Renal cortex interstitium (tissue), 11 donors: ENCODE measurements at regions not wholly inside any gene's neighbourhood (a gene's known extent, or its start where the extent isn't known, plus 50 kb on each side); places are given as distances from the start of the nearest gene placed in this dataset.

Source experiments
- DNase-seq, 11 donors: peaks; one replicate each; pipeline ENCODE4 v3.0.0-alpha.2; 2013; ENCODE audit warnings: low read depth in 9 of 11, low spot score in 4 of 11; ENCODE audit errors: extremely low read depth in 1 of 11

DNA sequence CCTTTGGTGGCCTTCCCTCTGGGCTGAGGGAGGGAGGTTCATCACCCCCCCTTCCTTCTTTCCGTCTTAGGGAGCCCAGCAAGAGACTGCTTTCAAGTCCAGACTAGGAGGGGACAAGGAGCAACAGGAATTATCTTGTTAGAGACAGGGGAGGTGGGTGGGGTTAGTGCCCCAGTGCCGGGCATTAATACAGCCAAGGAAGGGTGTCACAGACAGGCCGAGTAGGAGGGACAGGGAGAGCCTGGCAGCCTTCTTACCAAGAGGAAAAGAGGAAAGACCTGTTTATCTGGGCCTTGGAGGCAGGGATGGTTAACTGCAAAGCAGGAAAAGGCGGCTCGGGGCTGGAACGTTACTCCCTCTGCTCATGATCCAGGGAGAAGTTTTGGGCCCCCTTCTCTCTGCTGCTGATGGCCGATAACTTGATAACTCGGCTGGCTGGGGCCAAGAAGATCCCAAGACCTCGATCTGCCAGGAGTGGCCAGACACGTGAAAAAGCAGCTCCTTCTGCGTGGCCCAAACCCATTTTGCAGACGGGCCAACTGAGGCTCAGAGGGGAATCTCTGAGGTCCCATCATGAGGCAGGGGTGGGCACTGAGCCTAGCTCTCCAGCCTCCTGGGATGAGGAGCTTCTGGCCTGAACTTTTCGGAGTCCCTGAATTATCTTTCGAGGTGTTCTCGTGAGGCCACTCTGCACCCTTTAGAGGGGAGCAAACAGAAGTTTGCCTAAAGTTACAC lies 79.3 kb downstream of the PTPRS start:
- DNase-seq, result no peak

DNA sequence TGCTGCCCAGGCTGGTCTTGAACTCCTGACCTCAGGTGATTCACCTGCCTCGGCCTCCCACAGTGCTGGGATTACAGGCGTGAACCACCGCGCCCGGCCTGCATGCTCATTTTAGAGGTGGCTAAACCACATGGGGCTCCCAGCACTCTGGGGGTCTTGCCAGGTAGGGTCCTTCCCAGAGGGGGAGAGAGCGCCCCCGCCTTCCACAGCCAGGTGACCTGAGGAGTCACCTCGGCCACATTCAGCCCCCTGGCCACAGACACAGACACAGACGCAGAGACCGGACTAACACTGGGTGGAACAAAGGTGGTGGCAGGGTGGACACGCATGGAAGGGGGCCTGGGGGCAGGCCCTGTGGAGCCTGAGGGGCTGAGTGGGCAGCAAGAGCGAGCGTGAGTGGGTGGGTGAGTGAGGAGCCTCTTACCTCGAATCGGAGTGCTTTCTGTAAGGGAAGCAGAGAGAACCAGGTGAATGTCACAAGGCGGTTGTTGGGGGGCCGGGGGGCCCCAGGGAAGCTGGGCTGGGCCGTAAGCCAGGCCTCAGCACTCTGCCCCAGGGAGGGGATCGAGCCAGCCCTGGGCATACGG lies 80.1 kb downstream of the PTPRS start:
- DNase-seq, result no peak

DNA sequence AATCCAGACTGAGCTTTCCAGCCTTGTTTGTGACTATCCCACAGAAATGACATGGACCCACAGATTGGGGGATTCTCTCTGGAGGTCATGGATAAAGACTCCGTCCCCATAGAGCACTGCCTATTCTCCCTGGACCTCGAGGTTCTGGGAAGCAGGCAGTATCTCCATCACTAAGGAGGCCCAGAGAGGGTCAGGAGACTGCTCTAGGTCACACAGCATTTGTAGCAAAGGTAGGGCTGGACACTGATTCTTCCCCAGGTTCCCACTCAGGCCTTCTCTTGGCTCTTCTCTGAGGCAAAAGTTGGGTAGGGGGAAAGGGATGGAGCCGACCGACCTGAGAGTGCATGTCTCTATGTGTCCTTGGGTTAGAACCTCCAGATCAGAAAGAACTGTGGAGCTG lies 80.9 kb downstream of the PTPRS start:
- no peak for DNase-seq

DNA sequence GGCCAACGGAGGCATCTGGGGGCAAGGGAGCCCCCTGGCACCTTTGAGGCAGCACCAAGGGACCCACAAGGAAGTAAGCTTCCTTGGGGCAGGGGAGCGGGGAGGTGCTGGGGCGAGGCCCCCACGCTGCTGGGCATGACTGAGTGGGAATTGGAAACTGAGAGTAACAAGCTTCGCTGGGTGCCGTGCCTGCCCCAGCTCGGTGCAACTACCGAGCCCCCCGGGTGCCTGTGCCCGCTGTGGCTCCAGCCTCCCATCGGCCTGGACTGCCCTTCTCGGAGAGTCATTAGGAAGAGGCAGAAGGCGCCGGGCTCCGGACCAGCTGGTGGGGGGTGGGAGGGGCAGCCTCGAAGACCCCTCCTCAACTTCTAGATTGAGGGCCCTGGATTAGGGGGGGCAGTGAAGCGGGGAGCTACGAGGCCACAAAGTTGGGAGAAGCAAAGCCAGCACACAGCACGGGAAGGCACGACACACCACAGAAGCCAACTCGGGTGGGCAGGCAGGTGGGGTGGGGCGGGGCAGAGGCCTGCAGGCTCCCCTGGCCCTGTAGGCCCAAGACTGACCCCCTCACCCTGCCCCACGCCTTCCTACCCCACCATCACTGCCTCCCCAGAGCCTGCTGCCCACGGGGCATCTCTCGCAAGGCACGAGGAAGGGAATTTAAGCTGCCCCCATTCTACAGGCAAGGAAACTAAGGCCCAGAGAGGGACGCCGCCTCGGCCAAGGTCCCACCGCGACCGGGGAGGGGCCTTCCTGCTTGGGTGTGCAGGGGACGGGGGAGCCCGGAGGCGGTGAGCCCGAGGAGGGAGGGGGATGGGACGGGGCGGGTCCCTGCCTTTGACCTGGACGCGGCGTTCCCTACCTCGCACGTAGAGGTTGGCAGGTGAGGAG lies 83.2 kb downstream of the PTPRS start:
- no peak for DNase-seq

DNA sequence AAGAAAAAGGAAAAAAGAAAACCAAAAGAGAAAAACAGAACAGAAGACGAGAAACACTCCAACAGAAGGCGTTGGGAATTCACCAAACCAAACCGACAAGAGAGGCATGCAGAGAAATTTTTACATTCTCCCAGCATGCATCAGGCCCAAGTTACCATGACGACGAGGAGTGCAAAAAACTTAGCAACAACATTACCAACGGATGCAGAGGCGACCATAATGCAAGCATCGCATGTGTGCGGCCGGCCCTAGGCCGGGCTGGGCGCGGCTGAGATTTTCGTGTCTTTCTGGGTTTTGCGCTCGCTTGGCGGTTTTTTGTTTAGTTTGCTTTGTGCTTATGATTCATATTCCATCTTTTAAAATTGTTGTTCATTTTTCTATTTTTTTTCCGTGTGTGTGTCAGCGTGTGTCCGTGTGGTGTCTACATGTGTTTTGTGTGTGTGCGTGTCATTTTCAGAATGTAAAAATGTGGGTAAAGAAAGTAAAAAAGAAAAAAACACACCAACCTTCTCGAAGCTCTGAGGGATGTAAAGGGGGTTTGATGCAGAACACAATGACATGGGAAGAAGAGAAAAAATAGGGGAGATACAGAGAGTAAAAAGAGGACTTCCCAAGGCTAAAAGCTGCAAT lies 84.9 kb downstream of the PTPRS start:
- no peak for DNase-seq

DNA sequence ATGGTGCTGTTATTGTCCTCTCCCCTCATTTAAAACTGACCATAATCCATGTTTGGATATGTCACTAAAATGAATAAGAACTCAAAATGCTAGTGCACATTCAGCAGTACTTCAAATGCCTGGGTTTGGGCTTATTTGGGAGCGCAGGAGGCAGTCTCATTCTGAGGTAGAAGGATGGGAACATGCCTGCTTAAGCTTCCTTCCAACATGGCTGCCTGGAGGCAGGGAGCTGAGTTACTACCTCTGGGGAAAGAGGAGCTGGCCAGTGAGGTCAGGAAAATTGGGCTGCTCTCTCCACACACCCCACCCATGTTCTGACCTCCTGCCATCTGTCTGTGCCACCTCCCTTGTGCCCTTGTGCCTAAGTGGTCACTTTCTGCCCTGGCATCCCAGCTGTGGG lies 85.7 kb downstream of the PTPRS start:
- DNase-seq, result no peak

DNA sequence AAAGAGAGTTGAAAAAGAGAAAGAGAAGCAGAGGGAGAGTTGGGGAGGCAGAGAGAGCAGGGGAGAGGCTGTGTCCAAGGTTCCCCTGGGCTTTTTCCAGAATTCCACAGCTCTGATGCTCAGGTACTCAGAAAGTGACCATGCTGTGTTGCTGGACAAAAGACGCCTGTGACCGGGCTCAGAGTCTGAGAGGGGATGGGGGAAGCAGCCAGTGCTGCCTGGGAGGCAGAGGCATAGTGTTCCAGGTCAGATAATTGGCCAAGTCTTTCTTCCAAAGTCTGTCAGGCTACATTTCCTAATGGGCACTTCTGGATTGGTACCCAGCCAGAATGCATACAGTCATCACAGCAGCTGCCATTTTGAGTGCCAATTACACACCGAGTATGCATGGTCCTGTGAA lies 86.1 kb downstream of the PTPRS start:
- no peak for DNase-seq

DNA sequence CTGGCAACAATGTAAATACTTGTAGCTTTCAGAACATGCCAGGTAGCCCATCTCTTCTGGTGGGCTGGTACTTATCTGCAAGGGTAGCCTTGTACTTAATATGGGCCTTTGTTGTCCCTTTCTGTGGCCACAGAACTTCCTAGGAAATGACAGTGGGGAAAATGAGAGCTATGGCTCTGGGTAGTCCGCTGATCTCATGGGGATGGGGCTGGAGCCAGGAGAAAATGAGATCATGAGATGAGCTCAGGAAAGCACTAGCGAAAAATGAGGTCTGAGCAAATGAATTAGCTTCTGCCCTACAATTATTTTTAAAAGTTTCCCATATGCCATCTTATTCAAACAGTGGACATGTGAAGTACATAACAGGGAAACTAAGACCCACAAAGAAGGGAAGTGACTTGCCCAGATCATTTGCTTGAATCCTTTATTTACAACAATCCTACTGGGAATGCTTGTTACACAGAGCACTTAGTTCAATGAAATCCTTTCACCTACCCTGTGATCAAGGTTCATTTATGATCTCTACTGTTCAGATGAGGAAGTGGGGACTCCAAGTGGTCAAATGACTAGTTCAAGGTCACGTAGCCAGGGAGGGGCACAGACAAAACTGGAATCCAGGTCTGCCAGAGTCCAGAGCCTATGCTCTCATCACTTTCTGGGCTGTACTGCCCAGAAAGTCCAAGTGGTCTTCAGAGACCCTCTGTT lies 87.1 kb downstream of the PTPRS start:
- DNase-seq, result no peak

DNA sequence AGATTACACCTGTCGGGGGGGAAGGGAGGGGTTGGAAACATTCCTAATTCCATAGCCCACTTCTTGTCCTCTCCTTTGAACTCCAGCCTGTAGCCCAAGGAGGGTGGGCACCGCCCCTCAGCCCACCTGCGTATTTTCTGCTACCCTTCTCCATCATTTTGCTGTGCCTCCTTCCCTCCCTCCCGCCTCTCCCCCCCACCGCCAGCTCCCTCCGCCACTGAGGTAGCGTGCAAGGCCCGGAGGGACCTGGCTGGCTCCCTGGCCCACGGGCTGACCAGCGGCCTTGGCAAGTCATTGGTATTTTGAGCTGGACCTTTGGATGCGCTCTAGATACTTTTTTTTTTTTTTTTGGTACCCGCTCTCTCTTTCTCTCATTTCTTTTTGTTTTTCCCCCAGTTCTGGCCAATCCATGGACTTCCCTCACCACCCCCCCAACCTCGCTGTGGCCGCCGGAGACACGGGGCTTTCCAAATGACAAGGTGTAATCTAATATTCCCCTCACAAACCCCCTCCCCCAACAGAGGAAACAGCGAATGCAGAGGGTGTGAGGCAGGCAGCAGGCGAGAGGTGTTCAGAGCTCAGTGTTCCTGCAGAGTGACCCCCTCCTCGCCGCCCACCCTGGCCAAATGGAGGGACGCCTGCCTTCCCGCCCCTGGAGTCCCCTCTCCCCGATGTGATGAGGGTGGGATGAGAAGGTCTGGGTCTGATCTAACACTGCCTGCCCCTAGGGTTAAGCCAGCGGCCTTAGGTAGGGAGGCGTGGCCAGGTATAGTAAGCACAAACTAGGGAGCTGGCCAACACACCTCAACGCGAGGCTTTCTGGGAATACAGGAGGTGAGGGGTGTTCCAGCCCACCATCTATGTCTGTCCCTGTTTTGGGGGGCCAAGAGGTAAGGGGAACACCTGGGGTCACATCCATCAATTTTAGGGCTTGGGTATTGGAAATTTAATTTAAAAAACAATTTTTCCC lies 89.2 kb downstream of the PTPRS start:
- peak in 2 of 11 donors; percentile 7 to 10 for DNase-seq

DNA sequence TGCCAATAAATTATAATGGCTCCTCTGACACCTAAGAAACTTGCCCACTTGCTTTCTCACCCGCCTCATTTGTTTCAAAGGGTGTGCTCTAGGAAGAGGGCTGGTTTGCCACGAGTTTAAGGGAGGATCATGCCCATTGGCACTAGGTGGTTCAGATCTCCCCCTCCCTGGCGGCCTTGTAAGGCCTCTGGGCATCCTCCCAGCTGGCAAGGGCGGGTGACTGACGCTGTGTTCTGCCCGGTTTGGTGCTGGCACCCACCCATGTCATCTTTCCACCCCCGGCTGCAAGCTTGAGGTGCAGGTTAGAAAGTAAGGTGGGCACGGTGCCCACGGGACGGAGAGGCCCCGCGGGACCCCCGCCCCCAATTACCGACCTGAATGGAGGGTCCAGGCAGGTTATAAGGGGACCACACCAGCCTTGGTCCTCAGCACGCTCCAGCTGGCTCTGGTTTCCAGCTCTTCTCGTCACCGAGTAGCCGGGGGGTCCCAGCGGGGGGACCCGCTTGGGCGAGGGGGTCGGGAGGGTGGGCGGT lies 90.4 kb downstream of the PTPRS start:
- no peak for DNase-seq

DNA sequence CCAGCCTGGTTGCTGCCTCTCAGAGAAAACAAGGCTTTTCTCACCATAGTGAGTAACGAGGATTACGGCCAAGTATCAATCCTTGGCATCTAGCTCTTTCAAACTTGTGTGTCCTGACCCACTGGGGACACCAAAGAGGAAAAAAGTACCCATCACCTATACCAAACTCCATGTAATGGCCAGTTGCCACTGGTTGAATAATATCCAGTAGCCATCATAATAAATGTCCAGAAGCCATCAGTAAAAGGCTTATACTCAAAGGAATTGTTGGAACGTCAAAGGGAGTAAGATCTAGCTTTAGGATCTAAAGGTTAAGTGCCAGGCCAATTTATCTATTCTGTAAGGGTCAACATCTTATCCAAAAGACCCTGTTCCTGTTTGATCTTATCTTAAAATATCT lies 91.1 kb downstream of the PTPRS start:
- no peak for DNase-seq

DNA sequence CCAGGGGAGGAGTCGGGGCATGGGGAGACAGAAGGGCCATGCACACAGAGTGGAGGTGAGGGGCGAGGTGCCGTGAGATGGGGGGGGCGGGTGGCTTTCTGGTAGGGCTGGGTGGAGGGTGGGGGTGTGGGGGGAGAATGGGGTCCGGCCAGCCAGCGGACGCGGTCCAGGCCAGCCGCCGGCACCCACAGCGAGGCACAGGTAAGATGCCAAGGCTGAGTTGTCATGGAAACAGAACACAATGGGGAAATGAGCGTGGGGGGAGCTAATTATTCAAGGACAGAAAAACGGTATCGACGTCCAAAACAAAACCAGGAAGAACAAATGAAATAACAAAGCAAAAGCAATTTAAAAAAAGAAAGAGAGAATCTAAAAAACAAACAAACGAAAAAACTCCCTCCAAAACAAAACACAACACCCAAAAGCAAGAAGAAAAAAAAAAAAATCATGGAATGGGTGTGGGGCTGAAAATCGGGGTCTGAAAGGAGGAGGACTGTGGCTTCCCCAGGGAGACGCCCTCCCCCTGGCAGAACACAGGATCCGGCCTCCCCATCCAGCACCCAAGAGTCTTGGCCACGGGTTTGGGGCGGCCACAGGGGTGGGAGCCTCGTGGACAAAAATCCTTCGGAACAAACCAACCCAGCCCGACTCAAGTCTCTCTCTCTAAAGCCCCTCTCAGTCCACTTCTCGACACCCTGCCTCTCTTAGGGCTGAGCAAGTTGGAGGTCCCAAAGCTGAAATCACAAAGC lies 92.5 kb downstream of the PTPRS start:
- no peak for DNase-seq

DNA sequence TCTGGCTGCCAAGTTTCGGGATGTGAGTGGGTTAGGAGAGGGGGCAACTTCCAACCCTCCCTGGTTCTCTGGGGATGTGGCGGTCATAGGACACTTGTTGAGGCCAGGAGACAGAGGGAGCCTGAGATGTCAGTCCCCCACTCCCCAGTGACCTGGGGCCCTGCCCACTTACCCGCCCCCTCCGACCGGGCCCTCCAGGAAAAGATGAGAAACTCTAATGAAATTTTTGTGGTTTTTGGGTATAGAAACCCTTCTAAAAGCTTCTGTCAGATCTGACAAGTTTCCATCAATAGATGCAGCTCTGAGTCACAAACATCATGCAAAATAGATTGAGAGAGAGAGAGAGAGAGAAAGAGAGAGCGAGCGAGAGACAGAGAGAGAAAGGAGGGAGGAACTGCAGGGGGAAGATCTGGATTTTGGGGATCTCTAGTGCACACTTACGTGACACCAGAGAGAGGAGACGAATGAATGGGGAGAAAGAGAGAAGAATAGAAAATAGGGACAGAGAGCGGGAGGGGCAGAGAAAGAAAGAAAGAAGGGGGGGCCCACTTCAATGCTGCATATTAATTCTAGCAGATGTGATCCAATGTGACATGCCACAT lies 94.0 kb downstream of the PTPRS start:
- DNase-seq, result no peak

DNA sequence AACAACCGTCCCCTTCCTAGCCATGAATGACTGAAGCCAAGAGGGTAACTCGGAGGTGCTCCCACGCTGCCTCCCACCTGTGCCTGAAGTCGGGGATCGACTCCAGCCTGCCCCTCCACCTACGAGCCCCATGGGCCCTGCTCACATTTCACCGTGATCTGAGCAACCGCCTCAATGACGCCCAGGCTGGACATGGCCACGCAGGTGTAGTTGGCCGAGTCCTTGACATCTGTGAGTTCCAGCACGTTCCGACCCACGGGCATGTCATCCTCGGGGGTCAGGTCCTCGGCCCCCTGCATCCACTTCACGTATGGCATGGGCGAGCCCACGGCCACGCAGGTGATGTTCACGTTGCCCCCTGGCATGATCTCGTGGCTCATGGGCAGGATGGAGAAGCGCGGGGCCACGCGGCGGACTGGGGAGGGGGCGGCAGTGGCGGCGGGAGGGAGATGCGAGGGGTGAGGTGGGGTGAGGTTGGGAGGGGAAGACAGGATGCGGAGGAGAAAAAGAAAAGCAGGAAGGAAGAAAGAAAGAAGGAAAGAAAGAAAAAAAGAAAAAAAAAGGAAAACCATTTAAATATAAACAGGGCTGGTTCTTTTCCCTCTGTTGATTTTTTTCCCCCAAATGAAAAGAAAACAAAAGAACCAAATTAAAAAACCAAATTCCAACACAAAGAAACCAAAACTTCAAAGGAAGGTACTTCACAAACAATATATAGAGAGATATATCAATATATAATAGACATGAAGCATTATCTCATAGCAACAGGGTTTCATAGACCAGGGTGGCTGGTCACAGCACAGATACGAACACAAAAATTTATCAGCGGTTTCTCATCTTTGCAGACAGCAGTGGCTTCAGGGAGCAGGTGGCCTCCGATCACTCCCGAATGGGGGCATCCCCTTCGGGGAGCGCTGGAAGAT lies 94.7 kb downstream of the PTPRS start:
- no peak for DNase-seq

DNA sequence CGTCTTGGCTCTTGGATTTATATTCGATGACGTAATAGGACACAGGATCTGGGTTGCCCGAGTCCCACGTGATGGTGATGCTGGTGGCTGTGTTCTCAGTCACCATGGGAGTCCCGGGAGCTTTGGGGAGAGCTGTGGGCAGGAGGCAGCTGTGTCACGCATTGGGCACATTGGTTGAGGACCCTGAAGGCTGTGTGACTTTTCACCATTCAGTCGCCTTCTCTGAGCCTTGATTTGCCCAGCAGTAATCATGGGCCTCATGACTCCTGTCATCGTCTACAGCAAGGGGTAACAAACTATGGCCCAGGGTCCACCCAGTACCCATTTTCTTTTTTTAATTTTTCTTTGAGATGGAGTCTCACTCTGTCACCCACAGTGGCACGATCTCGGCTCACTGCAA lies 96.3 kb downstream of the PTPRS start:
- no peak for DNase-seq

DNA sequence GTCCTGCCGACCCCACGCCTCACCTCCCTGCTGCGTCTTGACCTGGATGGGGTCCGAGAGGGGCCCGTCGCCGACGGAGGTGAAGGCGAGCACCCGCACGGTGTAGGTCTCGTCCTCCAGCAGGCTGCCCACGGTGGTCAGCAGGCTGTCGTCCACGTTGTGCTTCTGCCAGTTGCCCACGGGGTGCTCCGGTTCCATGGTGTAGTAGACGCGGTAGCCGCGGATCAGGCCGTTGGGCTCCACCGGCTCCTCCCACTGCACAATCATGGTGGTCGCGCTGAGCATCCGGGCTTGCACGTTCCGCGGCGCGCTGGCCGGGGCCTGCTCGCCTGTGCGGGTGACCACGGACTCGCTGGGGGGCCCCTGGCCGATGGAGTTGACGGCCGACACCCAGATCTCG lies 96.7 kb downstream of the PTPRS start:
- no peak for DNase-seq
